Activated CD4-positive, alpha-beta T cell treated with anti-CD3 and anti-CD28 coated beads, Interleukin-2, amount 10 ng/mL, durations not matched to agents 24 days and 14 days (primary cell): ENCODE measurements at regions not wholly inside any gene's neighbourhood (a gene's known extent, or its start where the extent isn't known, plus 50 kb on each side); places are given as distances from the start of the nearest gene placed in this dataset.

Experiments used
- DNase-seq: peaks from one replicate; pipeline ENCODE4 v3.0.0; 2022
- H3K27ac Mint-ChIP-seq: one replicate; pipeline ENCODE4 v1.8.0; 2022; ENCODE audit warnings: mild to moderate bottlenecking, mixed read lengths
- H3K27me3 Mint-ChIP-seq: one replicate; pipeline ENCODE4 v1.8.0; 2022; ENCODE audit warnings: mixed read lengths
- H3K36me3 Mint-ChIP-seq: one replicate; pipeline ENCODE4 v1.8.0; 2022; ENCODE audit warnings: low read depth, mild to moderate bottlenecking, mixed read lengths
- H3K4me1 Mint-ChIP-seq: one replicate; pipeline ENCODE4 v1.8.0; 2021; ENCODE audit warnings: mixed read lengths
- H3K4me3 Mint-ChIP-seq: one replicate; pipeline ENCODE4 v1.8.0; 2022; ENCODE audit warnings: mild to moderate bottlenecking, moderate library complexity, mixed read lengths
- H3K9me3 Mint-ChIP-seq: one replicate; pipeline ENCODE4 v1.8.0; 2021; ENCODE audit warnings: mixed read lengths
- intact Hi-C: fragments of 100-400 bp; cut with micrococcal nuclease; formaldehyde crosslinking; loops from one replicate; pipeline ENCODE4 v1.15.1; 2023

- Mint-ChIP-seq H3K4me3 (no peak overlapping the region), H3K36me3 (no peaks in the 10 kb centered on the region), H3K4me1 (no peaks in the 10 kb centered on the region), H3K27ac (no peak overlapping the region), H3K9me3 (no peaks in the 10 kb centered on the region), H3K27me3 (no peaks in the 10 kb centered on the region)
- intact Hi-C loops: no loop called here
- no peak for DNase-seq
Observed at GRCh38 chr4:53747401-53747800, 156.1 kb upstream of the LNX1 start.

DNA sequence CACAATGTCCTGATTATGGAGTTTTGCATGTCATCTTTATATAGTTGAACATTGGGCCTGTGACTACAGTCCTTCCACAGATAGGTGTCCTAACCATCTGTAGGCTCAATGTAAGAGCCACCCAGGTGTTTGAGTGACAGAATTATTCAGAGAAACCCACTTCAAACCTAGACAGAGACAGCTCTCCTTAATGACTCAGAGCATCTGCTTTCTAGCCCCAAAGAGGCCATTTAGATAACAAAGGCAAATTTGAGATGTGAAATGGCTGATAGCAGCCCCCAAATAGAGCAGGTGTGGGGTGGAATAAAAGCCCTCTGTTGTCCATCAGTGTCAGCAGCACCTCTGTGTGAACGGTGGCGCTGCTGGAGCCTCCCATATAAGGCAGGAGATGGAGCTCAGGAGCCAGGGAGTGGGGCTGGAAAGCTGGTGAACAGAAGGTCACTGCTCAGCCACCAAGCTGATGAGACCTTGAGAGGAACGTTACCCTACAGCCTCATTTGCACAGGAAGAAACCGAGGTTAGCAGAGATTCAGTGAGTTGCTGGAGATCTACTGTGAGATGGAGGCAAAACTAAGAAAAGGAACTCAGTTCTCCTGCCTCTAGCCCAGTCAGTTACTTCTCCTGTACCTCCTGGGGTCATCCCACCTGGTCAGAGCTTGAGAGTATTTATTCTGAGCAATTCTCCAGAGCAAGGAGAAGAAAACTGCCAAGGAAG lies 153.3 kb upstream of the LNX1 start:
- H3K27me3 Mint-ChIP-seq: no peaks in the 10 kb centered on the region
- no peaks in the 10 kb centered on the region for H3K9me3 Mint-ChIP-seq
- DNase-seq: no peak
- no peaks in the 10 kb centered on the region for H3K36me3 Mint-ChIP-seq
- H3K4me1 Mint-ChIP-seq: no peaks in the 10 kb centered on the region
- intact Hi-C loops: no loop called here
- no peak overlapping the region for H3K4me3 Mint-ChIP-seq
- H3K27ac Mint-ChIP-seq: no peak overlapping the region

DNA sequence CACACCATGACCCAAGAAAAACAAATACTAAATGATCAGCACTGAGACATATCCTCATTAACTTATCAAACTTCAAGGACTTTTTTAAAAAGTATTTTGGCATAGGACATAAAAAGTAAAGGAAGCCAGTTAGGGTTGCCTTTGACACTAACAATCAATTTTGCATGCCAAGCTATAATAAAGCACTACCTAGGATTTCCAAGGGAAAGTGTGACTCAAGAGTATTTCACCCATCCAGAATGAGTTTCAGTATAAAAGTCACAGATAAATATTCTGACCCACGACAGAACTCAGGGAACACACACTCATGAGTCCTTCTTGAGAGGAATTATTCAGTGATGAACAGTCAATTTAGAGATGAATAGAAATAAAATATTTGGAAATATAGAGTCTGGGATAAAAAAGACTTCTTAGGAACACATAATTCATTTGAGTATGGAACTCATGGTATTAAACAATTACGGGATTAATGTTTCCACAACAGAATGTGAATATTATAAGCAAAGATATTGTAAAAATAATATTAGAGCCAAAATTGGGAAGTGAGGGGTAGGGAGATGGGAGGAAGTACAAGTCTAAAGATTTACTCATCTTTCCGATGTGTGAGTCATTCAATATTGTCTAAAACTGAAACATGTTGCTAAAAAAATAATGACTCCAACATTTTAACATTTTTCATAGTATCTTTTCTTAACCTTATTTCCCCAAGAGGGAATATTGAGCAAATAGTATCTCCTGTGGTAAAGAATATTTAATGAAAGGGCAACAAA lies 143.5 kb upstream of the LNX1 start:
- Mint-ChIP-seq H3K27me3 (no peaks in the 10 kb centered on the region), H3K4me1 (no peaks in the 10 kb centered on the region), H3K4me3 (no peak overlapping the region)

GRCh38 chr4:53734182-53734581 lies 142.9 kb upstream of the LNX1 start:
- Mint-ChIP-seq H3K27me3 (no peaks in the 10 kb centered on the region), H3K36me3 (no peaks in the 10 kb centered on the region), H3K4me3 (no peak overlapping the region), H3K9me3 (peaks cover 4% of the 10 kb centered on the region), H3K4me1 (no peaks in the 10 kb centered on the region), H3K27ac (no peak overlapping the region)
- no peak for DNase-seq
- intact Hi-C loops: no loop called here

More for the DNA sequence above, 143.5 kb upstream of the LNX1 start:
- intact Hi-C loops: no loop called here
- Mint-ChIP-seq H3K36me3 (no peaks in the 10 kb centered on the region), H3K27ac (no peak overlapping the region), H3K9me3 (peaks cover 4% of the 10 kb centered on the region)
- DNase-seq: no peak

DNA sequence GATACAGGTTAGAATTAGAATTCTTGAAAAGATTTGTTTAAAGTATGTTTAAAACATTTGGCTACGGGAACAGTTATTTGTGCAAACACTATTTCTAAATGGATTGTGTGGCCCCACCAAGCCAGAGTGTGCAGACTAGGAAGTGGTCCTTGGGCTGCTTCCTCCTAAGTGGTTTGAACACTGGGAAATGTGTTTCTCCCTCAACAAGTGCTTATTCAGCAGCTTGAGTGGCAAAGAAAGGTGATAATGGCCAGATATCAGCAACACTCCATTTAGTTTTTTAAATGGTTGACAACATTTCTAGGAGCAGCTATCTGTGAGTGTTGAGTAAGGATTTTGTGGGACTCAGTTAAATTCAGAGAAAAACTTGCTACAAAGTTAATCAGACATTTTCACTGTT lies 141.4 kb upstream of the LNX1 start:
- no peak overlapping the region for H3K4me3 Mint-ChIP-seq
- H3K9me3 Mint-ChIP-seq: peaks cover 4% of the 10 kb centered on the region
- H3K27me3 Mint-ChIP-seq: no peaks in the 10 kb centered on the region
- no peak overlapping the region for H3K27ac Mint-ChIP-seq
- H3K36me3 Mint-ChIP-seq: no peaks in the 10 kb centered on the region
- intact Hi-C loops: no loop called here
- no peaks in the 10 kb centered on the region for H3K4me1 Mint-ChIP-seq
- DNase-seq: no peak

DNA sequence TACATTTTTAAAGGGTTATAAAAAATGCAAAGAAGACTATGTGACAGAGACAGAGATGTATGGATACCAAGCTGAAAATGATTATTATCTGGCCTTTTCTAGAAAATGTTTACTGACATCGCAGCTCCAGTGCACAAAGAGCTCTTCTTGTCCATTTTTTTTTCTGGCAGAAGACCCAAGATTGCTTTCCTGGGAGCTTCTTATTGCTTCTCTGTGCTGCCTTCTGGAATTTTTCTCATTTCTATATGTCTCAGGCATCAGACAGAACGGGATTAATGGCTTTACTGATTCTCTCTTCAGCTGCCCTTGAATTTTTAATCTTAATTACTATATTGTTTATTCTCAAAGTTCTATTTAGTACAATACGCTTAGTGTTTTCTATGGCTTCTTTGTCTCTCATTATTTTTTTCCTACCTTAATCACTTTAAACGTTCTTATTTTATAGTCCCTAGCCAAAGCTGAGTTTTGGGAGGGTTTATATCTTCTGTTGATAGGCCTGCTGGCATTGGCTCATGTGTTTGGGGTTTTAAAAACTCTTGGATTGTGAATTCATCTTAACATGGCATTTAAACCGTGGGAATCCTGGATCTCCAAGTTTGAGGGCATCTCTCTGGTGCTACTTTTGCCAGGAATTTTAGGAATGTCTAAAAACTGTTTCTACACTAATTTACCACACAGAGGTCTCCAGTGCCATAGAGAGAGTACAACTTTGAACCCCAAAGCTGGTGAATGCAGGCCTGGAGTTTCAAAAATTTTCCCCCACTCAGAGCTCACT lies 138.9 kb upstream of the LNX1 start:
- Mint-ChIP-seq H3K36me3 (no peaks in the 10 kb centered on the region), H3K4me1 (no peaks in the 10 kb centered on the region), H3K4me3 (no peak overlapping the region), H3K9me3 (peaks cover 4% of the 10 kb centered on the region), H3K27me3 (no peaks in the 10 kb centered on the region), H3K27ac (no peak overlapping the region)
- intact Hi-C loops: no loop called here
- no peak for DNase-seq

DNA sequence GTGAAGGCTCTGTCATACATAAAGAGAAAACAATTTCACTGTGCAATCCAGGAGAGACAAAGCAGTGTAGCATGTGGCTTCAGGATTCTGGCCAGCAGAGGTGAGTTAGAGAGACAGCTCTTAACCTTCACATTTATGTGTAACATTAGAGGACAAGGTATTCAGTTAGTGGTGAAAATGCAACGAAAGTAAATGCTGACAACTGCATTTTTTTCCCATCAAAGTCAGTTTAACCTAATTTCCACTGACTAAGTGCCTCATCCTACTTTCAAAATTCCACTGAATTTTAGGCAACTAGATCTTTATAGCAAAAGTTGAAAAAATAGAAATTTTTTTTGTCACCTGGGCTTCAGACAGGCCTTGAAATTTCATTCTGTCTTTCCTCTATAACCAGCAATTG lies 130.8 kb upstream of the LNX1 start:
- H3K27me3 Mint-ChIP-seq: no peaks in the 10 kb centered on the region
- H3K9me3 Mint-ChIP-seq: no peaks in the 10 kb centered on the region

GRCh38 chr4:53721263-53721662 lies 130.0 kb upstream of the LNX1 start:
- Mint-ChIP-seq H3K4me3 (no peak overlapping the region), H3K4me1 (no peaks in the 10 kb centered on the region), H3K9me3 (no peaks in the 10 kb centered on the region), H3K27me3 (no peaks in the 10 kb centered on the region), H3K27ac (no peak overlapping the region), H3K36me3 (no peaks in the 10 kb centered on the region)
- intact Hi-C loops: no loop called here
- no peak for DNase-seq

More for the DNA sequence above, 130.8 kb upstream of the LNX1 start:
- no peaks in the 10 kb centered on the region for H3K36me3 Mint-ChIP-seq
- no peak overlapping the region for H3K27ac Mint-ChIP-seq
- DNase-seq: no peak
- no peak overlapping the region for H3K4me3 Mint-ChIP-seq
- H3K4me1 Mint-ChIP-seq: no peaks in the 10 kb centered on the region
- intact Hi-C loops: no loop called here

DNA sequence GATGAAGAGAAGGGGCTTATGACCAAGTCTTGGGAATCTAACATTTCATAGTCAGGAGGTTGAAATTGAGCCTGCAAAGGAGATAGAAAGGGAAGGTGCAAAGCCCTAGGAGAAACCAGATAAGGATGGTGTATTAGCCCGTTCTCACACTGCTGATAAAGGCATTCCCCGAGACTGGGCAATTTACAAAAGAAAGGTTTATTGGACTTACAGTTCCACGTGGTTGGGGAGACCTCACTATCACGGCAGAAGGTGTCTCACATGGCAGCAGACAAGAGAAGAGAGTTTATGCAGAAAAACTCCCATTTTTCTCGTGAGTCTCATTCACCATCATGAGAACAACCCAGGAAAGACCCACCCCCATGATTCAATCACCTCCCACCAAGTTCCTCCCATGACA lies 129.5 kb upstream of the LNX1 start:
- Mint-ChIP-seq H3K36me3 (no peaks in the 10 kb centered on the region), H3K4me1 (no peaks in the 10 kb centered on the region), H3K27ac (no peak overlapping the region), H3K27me3 (no peaks in the 10 kb centered on the region), H3K9me3 (no peaks in the 10 kb centered on the region), H3K4me3 (no peak overlapping the region)
- intact Hi-C loops: no loop called here
- no peak for DNase-seq

- no peaks in the 10 kb centered on the region for H3K4me1 Mint-ChIP-seq
- intact Hi-C loops: no loop called here
- no peaks in the 10 kb centered on the region for H3K27me3 Mint-ChIP-seq
- no peak overlapping the region for H3K4me3 Mint-ChIP-seq
- H3K36me3 Mint-ChIP-seq: no peaks in the 10 kb centered on the region
- no peak for DNase-seq
- no peaks in the 10 kb centered on the region for H3K9me3 Mint-ChIP-seq
- H3K27ac Mint-ChIP-seq: no peak overlapping the region
Observed at GRCh38 chr4:53717064-53717549, 125.8 kb upstream of the LNX1 start.

DNA sequence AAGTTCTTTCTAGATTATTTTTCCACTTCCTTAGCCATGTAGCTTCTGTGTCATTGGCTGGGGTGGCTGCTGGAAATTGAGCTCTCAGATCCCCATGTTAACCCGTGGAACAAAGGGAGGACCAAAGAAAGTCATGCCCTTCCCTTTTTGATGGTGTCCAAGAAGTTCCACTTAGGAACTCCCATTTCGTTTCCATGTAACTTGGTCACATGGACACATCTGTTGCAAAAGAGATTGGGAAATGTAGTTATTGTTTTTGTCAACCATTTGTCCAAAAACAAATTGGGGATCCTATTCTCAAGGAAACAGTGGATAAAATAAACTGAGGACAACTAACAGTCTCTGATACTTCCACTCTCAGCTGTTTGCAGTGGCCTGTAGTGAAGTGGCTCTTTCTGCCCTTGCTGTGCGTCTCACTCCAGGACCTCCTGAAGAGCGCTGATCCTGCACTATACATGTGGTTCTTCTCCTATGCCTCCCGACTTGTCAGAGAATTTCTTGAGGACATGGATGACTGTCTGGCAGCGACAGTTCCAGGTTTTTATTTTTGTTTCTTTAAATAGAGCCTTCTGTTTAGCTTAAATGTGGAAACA lies 125.3 kb upstream of the LNX1 start:
- no peaks in the 10 kb centered on the region for H3K9me3 Mint-ChIP-seq
- no peaks in the 10 kb centered on the region for H3K36me3 Mint-ChIP-seq
- H3K4me3 Mint-ChIP-seq: no peak overlapping the region
- intact Hi-C loops: no loop called here
- no peak for DNase-seq
- H3K4me1 Mint-ChIP-seq: no peaks in the 10 kb centered on the region
- no peaks in the 10 kb centered on the region for H3K27me3 Mint-ChIP-seq
- no peak overlapping the region for H3K27ac Mint-ChIP-seq

- no peak for DNase-seq
- no peak overlapping the region for H3K4me3 Mint-ChIP-seq
- no peaks in the 10 kb centered on the region for H3K27me3 Mint-ChIP-seq
- H3K9me3 Mint-ChIP-seq: no peaks in the 10 kb centered on the region
- intact Hi-C loops: no loop called here
- no peaks in the 10 kb centered on the region for H3K36me3 Mint-ChIP-seq
- H3K27ac Mint-ChIP-seq: no peak overlapping the region
- H3K4me1 Mint-ChIP-seq: no peaks in the 10 kb centered on the region
Observed at GRCh38 chr4:53716011-53716410, 124.7 kb upstream of the LNX1 start.

DNA sequence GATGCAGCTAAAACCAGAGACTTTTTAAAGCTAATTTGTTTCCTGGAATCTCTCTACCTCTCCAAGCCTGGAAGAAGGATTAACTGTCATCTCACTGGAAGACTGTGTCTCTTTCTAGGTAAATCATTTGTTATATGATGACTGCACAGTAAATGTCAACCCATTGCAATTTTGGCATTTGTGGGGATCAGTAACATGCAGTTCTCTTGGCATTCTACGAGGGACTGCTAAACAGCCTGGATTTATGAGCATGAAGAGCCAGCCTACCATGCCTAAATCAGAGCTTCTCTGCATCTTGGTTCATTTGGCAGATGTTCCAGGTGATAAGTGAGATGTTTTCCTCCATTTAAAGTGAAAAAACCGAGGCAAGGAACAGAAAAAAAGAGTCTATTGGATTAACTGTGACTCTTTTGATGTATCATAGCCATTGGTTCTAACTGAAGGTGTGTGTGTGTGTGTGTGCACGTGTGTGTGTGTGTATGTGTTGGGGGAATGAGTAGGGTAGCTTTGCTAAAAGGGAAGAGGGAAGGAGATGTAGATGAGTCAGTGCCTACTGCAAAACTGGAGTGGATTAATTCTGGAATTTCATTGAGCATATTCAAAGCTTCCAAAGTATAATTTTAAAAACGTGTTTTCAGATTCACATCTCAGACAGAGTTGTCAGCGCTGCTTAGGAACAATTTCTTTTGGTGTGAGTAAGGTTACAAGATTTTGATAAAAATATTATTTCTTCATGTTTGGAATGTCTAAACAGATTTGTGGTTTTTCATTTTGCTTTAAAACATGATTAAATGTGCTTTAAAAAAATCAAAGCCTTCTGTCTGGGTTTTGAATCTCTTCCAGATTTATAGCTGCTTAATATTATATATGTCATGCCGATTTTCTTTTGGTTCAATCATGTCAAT lies 123.2 kb upstream of the LNX1 start:
- H3K4me3 Mint-ChIP-seq: no peak overlapping the region
- no peaks in the 10 kb centered on the region for H3K4me1 Mint-ChIP-seq
- no peaks in the 10 kb centered on the region for H3K27me3 Mint-ChIP-seq
- H3K36me3 Mint-ChIP-seq: no peaks in the 10 kb centered on the region
- H3K27ac Mint-ChIP-seq: no peak overlapping the region
- intact Hi-C loops: no loop called here
- H3K9me3 Mint-ChIP-seq: no peaks in the 10 kb centered on the region
- DNase-seq: no peak
